ENCODE measurements at regions not wholly inside any gene's neighbourhood (a gene's known extent, or its start where the extent isn't known, plus 50 kb on each side); places are given as distances from the start of the nearest gene placed in this dataset.

DNA sequence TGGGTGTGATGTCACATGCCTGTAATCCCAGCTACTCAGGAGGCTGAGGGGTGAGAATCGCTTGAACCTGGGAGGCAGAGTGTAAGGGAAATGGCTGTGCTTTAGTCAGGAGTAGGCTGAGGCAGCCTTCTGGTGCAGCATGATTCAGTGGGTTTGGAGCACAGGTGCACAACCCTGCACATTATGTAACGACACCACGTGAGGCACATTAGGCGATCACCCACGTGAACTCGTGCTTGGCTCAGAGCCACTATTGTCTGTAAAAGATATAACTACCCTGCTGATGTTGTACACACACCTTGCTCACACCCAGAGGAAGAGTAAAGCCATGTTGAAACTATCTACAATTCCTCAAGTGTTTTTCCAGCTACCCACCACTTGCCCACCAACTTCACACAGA lies 54.8 kb upstream of the ZC3H15 start:
- TF ChIP-seq MYC (IDR thresholded peaks at IDR 0.05; ENCODE audit: low read depth, low read length) (no peak), POLR2A (IDR thresholded peaks at IDR 0.05; ENCODE audit: extremely low read depth, insufficient read length) (no peak), MAX (IDR thresholded peaks at IDR 0.05; ENCODE audit: low read depth, low read length) (no peak), CTCF (IDR thresholded peaks at IDR 0.05; ENCODE audit: low read depth, low read length) (no peak)
- H3K4me3 ChIP-seq (ENCODE audit: low read depth, low read length) = no peak overlapping the region
- no peak for DNase-seq (ENCODE audit: low read depth)

- no peak for DNase-seq (ENCODE audit: low read depth)
- TF ChIP-seq MAX (IDR thresholded peaks at IDR 0.05; ENCODE audit: low read depth, low read length) = no peak
- no peak for TF ChIP-seq POLR2A (IDR thresholded peaks at IDR 0.05; ENCODE audit: extremely low read depth, insufficient read length)
- no peak for TF ChIP-seq MYC (IDR thresholded peaks at IDR 0.05; ENCODE audit: low read depth, low read length)
- no peak for TF ChIP-seq CTCF (IDR thresholded peaks at IDR 0.05; ENCODE audit: low read depth, low read length)
- H3K4me3 ChIP-seq (ENCODE audit: low read depth, low read length) = no peak overlapping the region
Measured at GRCh38 chr2:186433040-186433439, 53.0 kb upstream of the ZC3H15 start.

DNA sequence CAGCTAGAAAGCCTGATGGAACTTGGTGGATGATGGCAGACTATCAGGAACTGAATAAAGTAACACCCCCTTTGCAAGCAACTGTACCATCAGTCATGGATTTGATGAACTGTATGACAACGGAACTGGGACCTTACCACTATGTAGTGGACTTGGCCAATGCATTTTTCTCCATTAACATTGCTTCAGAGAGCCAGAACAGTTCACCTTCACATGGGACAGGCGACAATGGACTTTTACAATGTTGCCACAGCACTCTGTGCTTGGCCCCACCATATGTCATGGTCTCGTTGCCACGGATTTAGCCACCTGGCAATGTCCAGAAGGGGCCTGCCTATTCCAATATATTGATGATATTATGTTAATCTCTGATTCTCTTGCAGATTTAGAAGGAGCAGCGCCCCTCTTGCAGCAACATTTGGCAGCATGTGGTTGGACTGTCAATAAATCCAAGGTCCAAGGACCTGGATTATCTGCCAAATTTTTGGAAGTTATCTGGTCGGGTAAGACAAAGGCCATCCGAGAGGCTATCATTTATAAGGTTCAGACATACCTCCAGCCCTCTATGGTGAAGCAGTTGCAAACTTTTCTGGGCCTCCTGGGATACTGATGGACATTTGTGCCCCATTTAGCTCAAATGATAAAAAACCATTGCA lies 52.2 kb upstream of the ZC3H15 start:
- H3K4me3 ChIP-seq (ENCODE audit: low read depth, low read length) = no peak overlapping the region
- no peak for DNase-seq (ENCODE audit: low read depth)
- TF ChIP-seq CTCF (IDR thresholded peaks at IDR 0.05; ENCODE audit: low read depth, low read length) (no peak), MAX (IDR thresholded peaks at IDR 0.05; ENCODE audit: low read depth, low read length) (no peak), MYC (IDR thresholded peaks at IDR 0.05; ENCODE audit: low read depth, low read length) (no peak), POLR2A (IDR thresholded peaks at IDR 0.05; ENCODE audit: extremely low read depth, insufficient read length) (no peak)
